HCT116 (cell line): ENCODE measurements at regions not wholly inside any gene's neighbourhood (a gene's known extent, or its start where the extent isn't known, plus 50 kb on each side); places are given as distances from the start of the nearest gene placed in this dataset.

Experiments
- ATAC-seq: fragments of 200-7000 bp; cut with Tn5 transposase; 2 replicates; pipeline ENCODE4 v1.9.1; 2020; ENCODE audit warnings: mild to moderate bottlenecking, moderate library complexity
- BruUV-seq: library from RNA; stranded (reverse); fragments of 400-500 nt; replicated peaks from 2 replicates; lab custom pipeline; 2021; lab: Mats Ljungman, UMichigan
- CTCF ChIA-PET: fragments of 300-600 bp; sonication (Branson Sonifier 250); formaldehyde crosslinking; loops from one replicate; lab custom pipeline; 2021; ENCODE audit warnings: antibody characterized with exemption; lab: Charles Lee
- POLR2A ChIA-PET: fragments of 300-600, 350-600 bp; sonication (Branson Sonifier 250); formaldehyde crosslinking; loops from one replicate; lab custom pipeline; 2021; ENCODE audit warnings: antibody characterized with exemption; lab: Charles Lee
- RAD21 ChIA-PET, 2 experiments: fragments of 300-600 bp; sonication (Branson Sonifier 250); formaldehyde crosslinking; loops; one replicate each; lab custom pipeline; 2023; ENCODE audit warnings: low total read pairs in 2 of 2; ENCODE audit not compliant: uncharacterized antibody in 2 of 2, unreplicated experiment in 2 of 2, low non-redundant PET in 1 of 2; lab: Charles Lee
- DNase-seq: peaks from one replicate; pipeline ENCODE4 v3.0.0-alpha.2; 2010; ENCODE audit warnings: low read depth, low spot score
- H2AFZ ChIP-seq: fragments of 200-600 bp; shearing (Covaris generic), sonication (generic); 2 replicates; pipeline ENCODE4 v1.6.1; 2017; ENCODE audit warnings: low read depth, mixed run types, mixed read lengths, antibody characterized with exemption, low read length; ENCODE audit not compliant: poor library complexity, severe bottlenecking
- H3K27ac ChIP-seq: 2 replicates; pipeline ENCODE4 v1.5.1; 2012; ENCODE audit warnings: low read depth, low read length
- H3K27me3 ChIP-seq: fragments of 200-600 bp; sonication (generic); 2 replicates; pipeline ENCODE4 v1.6.1; 2016; ENCODE audit warnings: mixed run types, low read length, mixed read lengths; ENCODE audit not compliant: insufficient read depth
- H3K36me3 ChIP-seq, 2 experiments: fragments of 200-500 bp in 1 of 2; fragments of 200-600 bp in 1 of 2; sonication (Bioruptor generic) in 1 of 2; sonication (generic) in 1 of 2; 2 replicates each; pipeline versions ENCODE4 v1.5.1 to v1.6.1; 2014 to 2016; ENCODE audit warnings: low read length in 2 of 2, inconsistent platforms in 1 of 2, mixed read lengths in 1 of 2, mixed run types in 1 of 2; ENCODE audit not compliant: insufficient read depth in 2 of 2, control insufficient read depth in 1 of 2
- H3K4me1 ChIP-seq, 2 experiments: fragments of 200-600 bp in 1 of 2; sonication (generic) in 1 of 2; 2 replicates each; pipeline versions ENCODE4 v1.5.1 to v1.6.1; 2012 to 2017; ENCODE audit warnings: low read length in 2 of 2, inconsistent platforms in 1 of 2, mild to moderate bottlenecking in 1 of 2, mixed read lengths in 1 of 2, mixed run types in 1 of 2, moderate library complexity in 1 of 2; ENCODE audit not compliant: insufficient read depth in 2 of 2, control insufficient read depth in 1 of 2
- H3K4me2 ChIP-seq: fragments of 200-600 bp; sonication (generic); 2 replicates; pipeline ENCODE4 v1.6.1; 2017; ENCODE audit warnings: mixed run types, low read length, mixed read lengths
- H3K4me3 ChIP-seq, 2 experiments: fragments of 200-600 bp in 1 of 2; sonication (generic) in 1 of 2; replicated peaks in 1 of 2; 2 replicates each; pipeline ENCODE4 v1.5.1; 2011 to 2016; ENCODE audit warnings: low read length in 2 of 2, control low read depth in 1 of 2, low read depth in 1 of 2, mild to moderate bottlenecking in 1 of 2, mixed read lengths in 1 of 2, mixed run types in 1 of 2
- H3K79me2 ChIP-seq: fragments of 200-600 bp; sonication (generic); 2 replicates; pipeline ENCODE4 v1.6.1; 2017; ENCODE audit warnings: mild to moderate bottlenecking, mixed run types, low read length, moderate library complexity, mixed read lengths; ENCODE audit not compliant: insufficient read depth
- H3K9ac ChIP-seq: fragments of 200-600 bp; sonication (generic); 2 replicates; pipeline ENCODE4 v1.6.1; 2016; ENCODE audit warnings: low read length, mixed read lengths
- H3K9me2 ChIP-seq: fragments of 200-600 bp; sonication (generic), shearing (Covaris generic); 2 replicates; pipeline ENCODE4 v1.6.1; 2017; ENCODE audit warnings: mixed run types, mild to moderate bottlenecking, moderate library complexity; ENCODE audit not compliant: insufficient read depth
- H3K9me3 ChIP-seq, 2 experiments: fragments of 200-500 bp in 1 of 2; fragments of 200-600 bp in 1 of 2; sonication (Bioruptor generic) in 1 of 2; sonication (generic) in 1 of 2; 2 replicates each; pipeline ENCODE4 v1.6.1; 2014 to 2017; ENCODE audit warnings: low read length in 2 of 2, mixed read lengths in 2 of 2, inconsistent platforms in 1 of 2, low read depth in 1 of 2, mild to moderate bottlenecking in 1 of 2, mixed run types in 1 of 2, moderate library complexity in 1 of 2; ENCODE audit not compliant: control insufficient read depth in 1 of 2, insufficient read depth in 1 of 2
- H4K20me1 ChIP-seq: fragments of 200-600 bp; sonication (generic), shearing (Covaris generic); 2 replicates; pipeline ENCODE4 v1.6.1; 2017; ENCODE audit warnings: mixed run types, mild to moderate bottlenecking, moderate library complexity; ENCODE audit not compliant: insufficient read depth
- CEBPB ChIP-seq: IDR thresholded peaks from 2 replicates; pipeline ENCODE4 v1.6.1; 2012; ENCODE audit warnings: low read depth
- CTCF ChIP-seq, 3 experiments: fragments of 200-600 bp in 1 of 3; sonication (generic) in 1 of 3; IDR thresholded peaks in 2 of 3; conservative IDR thresholded peaks in 1 of 3; 2 replicates each; pipeline ENCODE4 v1.5.1; 2012 to 2017; ENCODE audit warnings: low read depth in 2 of 3, low read length in 2 of 3, antibody characterized with exemption in 1 of 3, borderline replicate concordance in 1 of 3, control low read depth in 1 of 3, mild to moderate bottlenecking in 1 of 3, mixed read lengths in 1 of 3, mixed run types in 1 of 3, moderate library complexity in 1 of 3; ENCODE audit not compliant: insufficient read depth in 1 of 3
- ELF1 ChIP-seq: IDR thresholded peaks from 2 replicates; pipeline ENCODE4 v1.6.1; 2012; ENCODE audit warnings: low read depth, borderline replicate concordance
- EZH2 ChIP-seq: fragments of 200-600 bp; sonication (generic); IDR thresholded peaks from 2 replicates; pipeline ENCODE4 v1.6.1; 2017; ENCODE audit warnings: antibody characterized with exemption, mixed run types
- EZH2phosphoT487 ChIP-seq: fragments of 200-600 bp; IDR thresholded peaks from 2 replicates; pipeline ENCODE4 v1.6.1; 2018; ENCODE audit warnings: antibody characterized with exemption, borderline replicate concordance
- FOSL1 ChIP-seq: IDR thresholded peaks from 2 replicates; pipeline ENCODE4 v1.6.1; 2012; ENCODE audit warnings: low read depth
- JUND ChIP-seq: IDR thresholded peaks from 2 replicates; pipeline ENCODE4 v1.6.1; 2012
- MAX ChIP-seq: IDR thresholded peaks from 2 replicates; pipeline ENCODE4 v1.6.1; 2012
- RAD21 ChIP-seq: IDR thresholded peaks from 2 replicates; pipeline ENCODE4 v1.6.1; 2012; ENCODE audit warnings: low read depth, mild to moderate bottlenecking
- SP1 ChIP-seq: IDR thresholded peaks from 2 replicates; pipeline ENCODE4 v1.6.1; 2012; ENCODE audit warnings: low read depth
- SRF ChIP-seq: IDR thresholded peaks from 2 replicates; pipeline ENCODE4 v1.6.1; 2012; ENCODE audit warnings: low read depth
- TCF7L2 ChIP-seq: IDR thresholded peaks from 2 replicates; pipeline ENCODE4 v1.7.0; 2011; ENCODE audit warnings: borderline replicate concordance, inconsistent platforms; ENCODE audit not compliant: insufficient read depth, insufficient read length; ENCODE audit errors: extremely low read depth
- YY1 ChIP-seq: IDR thresholded peaks from 2 replicates; pipeline ENCODE4 v1.6.1; 2011; ENCODE audit warnings: low read length, low read depth, moderate library complexity, mild to moderate bottlenecking; ENCODE audit not compliant: insufficient replicate concordance; ENCODE audit errors: extremely low read depth
- ZBTB33 ChIP-seq: IDR thresholded peaks from 2 replicates; pipeline ENCODE4 v1.6.1; 2011; ENCODE audit warnings: mild to moderate bottlenecking, low read length, moderate library complexity; ENCODE audit not compliant: insufficient replicate concordance; ENCODE audit errors: extremely low read depth
- ZFX ChIP-seq: fragments of 450-650 bp; IDR thresholded peaks from 2 replicates; pipeline ENCODE4 v1.6.1; 2017
- ZNF274 ChIP-seq: fragments of 200-500 bp; sonication (Bioruptor generic); IDR thresholded peaks from 2 replicates; pipeline ENCODE4 v1.6.1; 2014; ENCODE audit warnings: mild to moderate bottlenecking, low read depth, low read length, inconsistent platforms
- intact Hi-C: fragments of 100-400 bp; cut with micrococcal nuclease; formaldehyde crosslinking; loops from 2 replicates; pipeline ENCODE4 v1.10.0; 2022
- TF ChIP-seq, protein P1 (sequence below): IDR thresholded peaks from 2 replicates; pipeline ENCODE4 v1.6.1; 2012; ENCODE audit warnings: low read depth
- TF ChIP-seq, protein P2 (sequence below): IDR thresholded peaks from 2 replicates; pipeline ENCODE4 v1.6.1; 2012

- no peaks in the 10 kb centered on the region for H4K20me1 ChIP-seq
- no peaks in the 10 kb centered on the region for H3K27me3 ChIP-seq
- H3K9me3 ChIP-seq = peaks cover 9 to 22% of the 10 kb centered on the region in 2 experiments; a peak in 3 of 4 replicates
- H3K9ac ChIP-seq = no peak overlapping the region
- RAD21 ChIA-PET = no interaction called here
- TF ChIP-seq EZH2phosphoT487 = no peak
- TF ChIP-seq, protein P1, sequence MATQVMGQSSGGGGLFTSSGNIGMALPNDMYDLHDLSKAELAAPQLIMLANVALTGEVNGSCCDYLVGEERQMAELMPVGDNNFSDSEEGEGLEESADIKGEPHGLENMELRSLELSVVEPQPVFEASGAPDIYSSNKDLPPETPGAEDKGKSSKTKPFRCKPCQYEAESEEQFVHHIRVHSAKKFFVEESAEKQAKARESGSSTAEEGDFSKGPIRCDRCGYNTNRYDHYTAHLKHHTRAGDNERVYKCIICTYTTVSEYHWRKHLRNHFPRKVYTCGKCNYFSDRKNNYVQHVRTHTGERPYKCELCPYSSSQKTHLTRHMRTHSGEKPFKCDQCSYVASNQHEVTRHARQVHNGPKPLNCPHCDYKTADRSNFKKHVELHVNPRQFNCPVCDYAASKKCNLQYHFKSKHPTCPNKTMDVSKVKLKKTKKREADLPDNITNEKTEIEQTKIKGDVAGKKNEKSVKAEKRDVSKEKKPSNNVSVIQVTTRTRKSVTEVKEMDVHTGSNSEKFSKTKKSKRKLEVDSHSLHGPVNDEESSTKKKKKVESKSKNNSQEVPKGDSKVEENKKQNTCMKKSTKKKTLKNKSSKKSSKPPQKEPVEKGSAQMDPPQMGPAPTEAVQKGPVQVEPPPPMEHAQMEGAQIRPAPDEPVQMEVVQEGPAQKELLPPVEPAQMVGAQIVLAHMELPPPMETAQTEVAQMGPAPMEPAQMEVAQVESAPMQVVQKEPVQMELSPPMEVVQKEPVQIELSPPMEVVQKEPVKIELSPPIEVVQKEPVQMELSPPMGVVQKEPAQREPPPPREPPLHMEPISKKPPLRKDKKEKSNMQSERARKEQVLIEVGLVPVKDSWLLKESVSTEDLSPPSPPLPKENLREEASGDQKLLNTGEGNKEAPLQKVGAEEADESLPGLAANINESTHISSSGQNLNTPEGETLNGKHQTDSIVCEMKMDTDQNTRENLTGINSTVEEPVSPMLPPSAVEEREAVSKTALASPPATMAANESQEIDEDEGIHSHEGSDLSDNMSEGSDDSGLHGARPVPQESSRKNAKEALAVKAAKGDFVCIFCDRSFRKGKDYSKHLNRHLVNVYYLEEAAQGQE = no peak
- TF ChIP-seq ELF1 = no peak
- TF ChIP-seq ZFX = no peak
- no peak for TF ChIP-seq TCF7L2
- TF ChIP-seq ZNF274 = no peak
- no peak for TF ChIP-seq JUND
- no peak for TF ChIP-seq FOSL1
- no peak for TF ChIP-seq ZBTB33
- no peak for TF ChIP-seq CEBPB
- no peak for TF ChIP-seq RAD21
- no peak for TF ChIP-seq SP1
- TF ChIP-seq MAX = no peak
- no peak for TF ChIP-seq CTCF (IDR thresholded peaks at IDR 0.05 in 2 of 3, conservative IDR thresholded peaks at IDR 0.05 in 1 of 3; ENCODE audit: borderline replicate concordance in 1 of 3, insufficient read depth in 1 of 3, low read depth in 2 of 3, low read length in 2 of 3)
- TF ChIP-seq EZH2 = no peak
- TF ChIP-seq, protein P2, sequence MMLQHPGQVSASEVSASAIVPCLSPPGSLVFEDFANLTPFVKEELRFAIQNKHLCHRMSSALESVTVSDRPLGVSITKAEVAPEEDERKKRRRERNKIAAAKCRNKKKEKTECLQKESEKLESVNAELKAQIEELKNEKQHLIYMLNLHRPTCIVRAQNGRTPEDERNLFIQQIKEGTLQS = no peak
- TF ChIP-seq SRF = no peak
- no peak for TF ChIP-seq YY1
- no peak overlapping the region for H3K4me2 ChIP-seq
- H3K27ac ChIP-seq = no peak overlapping the region
- no TSS peak for BruUV-seq
- no peak for ATAC-seq
- H3K4me3 ChIP-seq = no peak overlapping the region
- no peak for DNase-seq
- intact Hi-C loops = no loop called here
- H3K36me3 ChIP-seq = no peaks in the 10 kb centered on the region
- H3K9me2 ChIP-seq = no peaks in the 10 kb centered on the region
- H2AFZ ChIP-seq = no peak overlapping the region
- POLR2A ChIA-PET = no interaction called here
- no peaks in the 10 kb centered on the region for H3K79me2 ChIP-seq
- CTCF ChIA-PET = no interaction called here
- no peaks in the 10 kb centered on the region for H3K4me1 ChIP-seq
Measured at GRCh38 chr14:29489911-29490425, 437.7 kb downstream of the PRKD1 start.
